HepG2 (cell line): ENCODE measurements at regions not wholly inside any gene's neighbourhood (a gene's known extent, or its start where the extent isn't known, plus 50 kb on each side); places are given as distances from the start of the nearest gene placed in this dataset.

Experiments used
- ATAC-seq: fragments of 200-7000 bp; cut with Tn5 transposase; 3 replicates; pipeline ENCODE4 v1.9.1; 2020; ENCODE audit warnings: mild to moderate bottlenecking, moderate library complexity
- BruUV-seq: library from RNA; stranded (reverse); fragments of 400-500 nt; replicated peaks from 2 replicates; lab custom pipeline; 2021; lab: Mats Ljungman, UMichigan
- CTCF ChIA-PET: fragments of 300-600 bp; formaldehyde crosslinking; extraction: SDS; loops from one replicate; lab custom pipeline; 2021; ENCODE audit warnings: low total read pairs, inconsistent platforms, low intra/inter-chr PET ratio; lab: Yijun Ruan, JAX
- POLR2A ChIA-PET: fragments of 350-600 bp; sonication (Branson Sonifier 250); formaldehyde crosslinking; loops from one replicate; lab custom pipeline; 2020; ENCODE audit warnings: antibody characterized with exemption, inconsistent platforms; lab: Yijun Ruan, JAX
- DNase-seq: peaks from one replicate; pipeline ENCODE4 v3.0.0-alpha.2; 2015; ENCODE audit warnings: low spot score
- FAIRE-seq: peaks from 3 replicates; lab custom pipeline; 2011; peaks lifted over from hg19 to GRCh38; lab: Jason Lieb, UNC
- H2AFZ ChIP-seq: one replicate; pipeline ENCODE4 v1.6.1; 2011; ENCODE audit warnings: low read length, inconsistent platforms
- H3K27ac ChIP-seq: fragments of 300-600 bp; 3 replicates; pipeline ENCODE4 v1.8.0; 2011; ENCODE audit warnings: mixed run types, mild to moderate bottlenecking, mixed read lengths, low read length, inconsistent platforms; ENCODE audit not compliant: insufficient read depth; ENCODE audit errors: extremely low read length
- H3K27me3 ChIP-seq, 2 experiments: fragments of 200-600 bp in 1 of 2; 2 replicates in 1 of 2; 3 replicates in 1 of 2; pipeline versions ENCODE4 v1.6.0 to v1.8.0; 2011; ENCODE audit warnings: low read length in 2 of 2, mild to moderate bottlenecking in 2 of 2, moderate library complexity in 2 of 2, inconsistent platforms in 1 of 2; ENCODE audit not compliant: insufficient read depth in 2 of 2, control insufficient read depth in 1 of 2
- H3K36me3 ChIP-seq, 2 experiments: fragments of 200-600 bp in 1 of 2; replicated peaks in 1 of 2; 2 replicates in 1 of 2; 3 replicates in 1 of 2; pipeline versions ENCODE4 v1.5.1 to v1.8.0; 2011; ENCODE audit warnings: low read length in 2 of 2, inconsistent platforms in 1 of 2; ENCODE audit not compliant: insufficient read depth in 2 of 2, control insufficient read depth in 1 of 2
- H3K4me1 ChIP-seq: 2 replicates; pipeline ENCODE4 v1.5.1; 2012; ENCODE audit warnings: low read length, inconsistent platforms; ENCODE audit not compliant: insufficient read depth
- H3K4me2 ChIP-seq: 2 replicates; pipeline ENCODE4 v1.6.0; 2011; ENCODE audit warnings: low read depth, low read length, inconsistent platforms
- H3K4me3 ChIP-seq, 3 experiments: fragments of 200-600 bp in 1 of 3; sonication (generic), shearing (Covaris generic) in 1 of 3; replicated peaks in 1 of 3; 2 replicates each; pipeline ENCODE4 v1.5.1; 2011 to 2016; ENCODE audit warnings: low read length in 3 of 3, inconsistent platforms in 2 of 3, low read depth in 2 of 3, mild to moderate bottlenecking in 2 of 3, control low read depth in 1 of 3, mixed read lengths in 1 of 3; ENCODE audit not compliant: insufficient read depth in 1 of 3
- H3K79me2 ChIP-seq: one replicate; pipeline ENCODE4 v1.6.1; 2011; ENCODE audit warnings: low read length, inconsistent platforms; ENCODE audit not compliant: insufficient read depth
- H3K9ac ChIP-seq: 2 replicates; pipeline ENCODE4 v1.6.0; 2011; ENCODE audit warnings: mild to moderate bottlenecking, low read depth, low read length, inconsistent platforms; ENCODE audit not compliant: insufficient read depth
- H3K9me3 ChIP-seq: 2 replicates; pipeline ENCODE4 v1.5.1; 2012; ENCODE audit warnings: mild to moderate bottlenecking, low read length
- H4K20me1 ChIP-seq: 2 replicates; pipeline ENCODE4 v1.6.0; 2011; ENCODE audit warnings: inconsistent platforms, mild to moderate bottlenecking, low read length, moderate library complexity; ENCODE audit not compliant: insufficient read depth
- BRF2 ChIP-seq: sonication (generic); formaldehyde crosslinking; IDR thresholded peaks from 2 replicates; pipeline ENCODE4 v1.8.1; 2022; ENCODE audit warnings: mild to moderate bottlenecking, missing genetic modification reagents
- CEBPG ChIP-seq: IDR thresholded peaks from 2 replicates; pipeline ENCODE4 v1.6.1; 2016
- FOXP1 ChIP-seq, 2 experiments: fragments of 450-650 bp in 1 of 2; IDR thresholded peaks; 2 replicates each; pipeline ENCODE4 v1.6.1; 2017 to 2018; ENCODE audit warnings: antibody characterized with exemption in 1 of 2
- KAT2B ChIP-seq: fragments of 150-350 bp; IDR thresholded peaks from 2 replicates; pipeline ENCODE4 v1.6.1; 2014; ENCODE audit warnings: low read depth, low read length, borderline replicate concordance
- MXD1 ChIP-seq: sonication (generic); formaldehyde crosslinking; IDR thresholded peaks from 2 replicates; pipeline ENCODE4 v1.4.0; 2020; ENCODE audit warnings: mild to moderate bottlenecking, missing genetic modification reagents
- NBN ChIP-seq: fragments of 450-650 bp; conservative IDR thresholded peaks from 2 replicates; pipeline ENCODE4 v1.6.1; 2017
- NFYB ChIP-seq: sonication (generic); formaldehyde crosslinking; IDR thresholded peaks from 2 replicates; pipeline ENCODE4 v1.4.0; 2020; ENCODE audit warnings: missing genetic modification reagents
- PLRG1 ChIP-seq: fragments of 450-650 bp; conservative IDR thresholded peaks from 2 replicates; pipeline ENCODE4 v1.6.1; 2016
- POLR2AphosphoS2 ChIP-seq: IDR thresholded peaks from 2 replicates; pipeline ENCODE4 v1.6.1; 2011; ENCODE audit warnings: low read depth, low read length, improper control_type of control experiment
- POLR2AphosphoS5 ChIP-seq: IDR thresholded peaks from 2 replicates; pipeline ENCODE4 v1.6.1; 2012; ENCODE audit warnings: low read depth, low read length
- PRMT3 ChIP-seq: sonication (generic); formaldehyde crosslinking; IDR thresholded peaks from 2 replicates; pipeline ENCODE4 v1.8.1; 2022; ENCODE audit warnings: low read depth, mild to moderate bottlenecking, moderate library complexity, missing genetic modification reagents, borderline replicate concordance
- ZBTB49 ChIP-seq: sonication (generic); formaldehyde crosslinking; IDR thresholded peaks from 2 replicates; pipeline ENCODE4 v1.4.0; 2020; ENCODE audit warnings: missing genetic modification reagents, borderline replicate concordance
- ZFP41 ChIP-seq: sonication (generic); formaldehyde crosslinking; IDR thresholded peaks from 2 replicates; pipeline ENCODE4 v1.4.0; 2020; ENCODE audit warnings: mild to moderate bottlenecking, missing genetic modification reagents, borderline replicate concordance
- ZNF543 ChIP-seq: sonication (generic); formaldehyde crosslinking; IDR thresholded peaks from 2 replicates; pipeline ENCODE4 v1.4.0; 2020; ENCODE audit warnings: mild to moderate bottlenecking, missing genetic modification reagents
- ZNF567 ChIP-seq: sonication (generic); formaldehyde crosslinking; IDR thresholded peaks from 2 replicates; pipeline ENCODE4 v1.8.1; 2023; ENCODE audit warnings: mild to moderate bottlenecking, missing genetic modification reagents, borderline replicate concordance
- ZNF644 ChIP-seq: IDR thresholded peaks from 2 replicates; pipeline ENCODE4 v1.6.1; 2016; ENCODE audit warnings: low read depth
- WGBS: methylation state at CpG from one replicate; pipeline ENCODE4 v1.1.6; 2017; ENCODE audit warnings: low lambda C conversion rate; 5-methylcytosine and 5-hydroxymethylcytosine counted together
- in situ Hi-C: cut with HindIII; loops from 2 replicates; pipeline ENCODE4 v1.10.0; 2017; ENCODE audit warnings: low pct_unique_long_range_greater_than_20kb; ENCODE audit not compliant: extremely low pct_ligation_motif_present
- intact Hi-C: fragments of 100-400 bp; cut with micrococcal nuclease; formaldehyde crosslinking; loops from one replicate; pipeline ENCODE4 v1.10.0; 2022; ENCODE audit not compliant: unreplicated experiment

- ChIA-PET CTCF (no interaction called here), POLR2A (no interaction called here)
- Histone ChIP-seq H3K4me2 (no peak overlapping the region), H3K9me3 (no peaks in the 10 kb centered on the region), H3K36me3 (no peaks in the 10 kb centered on the region), H3K9ac (no peak overlapping the region), H3K27me3 (no peaks in the 10 kb centered on the region), H3K4me1 (no peaks in the 10 kb centered on the region), H4K20me1 (no peaks in the 10 kb centered on the region), H3K4me3 (no peak overlapping the region), H3K79me2 (no peaks in the 10 kb centered on the region), H2AFZ (no peak overlapping the region), H3K27ac (no peak overlapping the region)
- WGBS, result 9% methylated on average over 2 of the region's 5 CpGs
- no peak for DNase-seq
- FAIRE-seq, result no peak
- intact Hi-C loops (no loop called here), in situ Hi-C loops (no loop called here)
- TF ChIP-seq ZBTB49, result no peak
- TF ChIP-seq ZFP41, result no peak
- TF ChIP-seq ZNF543 (CRISPR knock-in tag), result no peak
- no peak for TF ChIP-seq MXD1 (CRISPR knock-in tag)
- no peak for TF ChIP-seq POLR2AphosphoS5
- TF ChIP-seq ZNF567 (CRISPR knock-in tag), result no peak
- TF ChIP-seq BRF2, result no peak
- no peak for TF ChIP-seq NBN
- TF ChIP-seq NFYB (CRISPR knock-in tag), result no peak
- TF ChIP-seq ZNF644 (CRISPR knock-in tag), result no peak
- TF ChIP-seq FOXP1 (IDR thresholded peaks at IDR 0.05), result no peak
- TF ChIP-seq FOXP1 (CRISPR knock-in tag; IDR thresholded peaks at IDR 0.05), result no peak
- TF ChIP-seq PLRG1, result no peak
- TF ChIP-seq POLR2AphosphoS2, result no peak
- TF ChIP-seq PRMT3 (CRISPR knock-in tag), result no peak
- no peak for TF ChIP-seq KAT2B
- TF ChIP-seq CEBPG (CRISPR knock-in tag), result no peak
- no peak for ATAC-seq
- BruUV-seq, result no TSS peak
Measured at GRCh38 chr7:51693258-51693657, 376.6 kb upstream of the COBL start.
